H1 (cell line): ENCODE measurements at regions not wholly inside any gene's neighbourhood (a gene's known extent, or its start where the extent isn't known, plus 50 kb on each side); places are given as distances from the start of the nearest gene placed in this dataset.

Experiments
- CTCF ChIA-PET: fragments of 300-600 bp; sonication (Branson Sonifier 250); formaldehyde crosslinking; loops from one replicate; lab custom pipeline; 2021; ENCODE audit not compliant: partially characterized antibody; lab: Charles Lee
- POLR2A ChIA-PET: fragments of 300-600 bp; sonication (Branson Sonifier 250); formaldehyde crosslinking; loops from one replicate; lab custom pipeline; 2021; ENCODE audit warnings: inconsistent platforms; ENCODE audit not compliant: partially characterized antibody; lab: Charles Lee
- DNase-seq, 2 experiments: peaks; one replicate each; pipeline versions ENCODE4 v3.0.0 to v3.0.0-alpha.2; 2010 to 2022; ENCODE audit warnings: low spot score in 2 of 2, low read depth in 1 of 2, mixed read lengths in 1 of 2
- FAIRE-seq: peaks from 2 replicates; lab custom pipeline; 2011; peaks lifted over from hg19 to GRCh38; lab: Jason Lieb, UNC
- H2AFZ ChIP-seq: 2 replicates; pipeline ENCODE4 v1.8.1; 2012; ENCODE audit warnings: low read length, inconsistent platforms
- H2AK5ac ChIP-seq: 2 replicates; pipeline ENCODE4 v1.6.1; 2013; ENCODE audit warnings: low read depth, low read length
- H2BK120ac ChIP-seq: replicated peaks from 2 replicates; pipeline ENCODE3; 2013; ENCODE audit warnings: low read depth, low read length, inconsistent platforms
- H2BK12ac ChIP-seq: 2 replicates; pipeline ENCODE4 v1.6.1; 2013; ENCODE audit warnings: low read depth, low read length
- H2BK15ac ChIP-seq: 2 replicates; pipeline ENCODE4 v1.6.1; 2013; ENCODE audit warnings: low read length
- H2BK20ac ChIP-seq: 2 replicates; pipeline ENCODE4 v1.6.1; 2013; ENCODE audit warnings: low read length
- H2BK5ac ChIP-seq: 2 replicates; pipeline ENCODE4 v1.6.1; 2013; ENCODE audit warnings: low read depth, low read length
- H3K14ac ChIP-seq: 2 replicates; pipeline ENCODE4 v1.6.1; 2013; ENCODE audit warnings: inconsistent platforms; ENCODE audit not compliant: insufficient read length
- H3K18ac ChIP-seq: 2 replicates; pipeline ENCODE4 v1.6.1; 2013; ENCODE audit warnings: low read length; ENCODE audit errors: extremely low read depth
- H3K23ac ChIP-seq: 2 replicates; pipeline ENCODE4 v1.6.1; 2013; ENCODE audit warnings: inconsistent platforms; ENCODE audit not compliant: insufficient read length
- H3K23me2 ChIP-seq: 2 replicates; pipeline ENCODE4 v1.6.1; 2013; ENCODE audit warnings: low read depth, low read length
- H3K27ac ChIP-seq: 2 replicates; pipeline ENCODE4 v1.6.1; 2011; ENCODE audit warnings: low read depth, low read length, inconsistent platforms
- H3K27me3 ChIP-seq, 4 experiments: replicated peaks in 1 of 4; 1 replicate in 1 of 4; 2 replicates in 3 of 4; pipeline versions ENCODE4 v1.6.1 to v1.8.1; 2011 to 2013; ENCODE audit warnings: low read length in 3 of 4, mild to moderate bottlenecking in 3 of 4, inconsistent platforms in 2 of 4, mixed read lengths in 2 of 4, moderate library complexity in 1 of 4; ENCODE audit not compliant: control insufficient read depth in 3 of 4, insufficient read depth in 3 of 4; ENCODE audit errors: extremely low read depth in 1 of 4
- H3K36me3 ChIP-seq, 4 experiments: 2 replicates each; pipeline versions ENCODE4 v1.6.1 to v1.8.1; 2011 to 2013; ENCODE audit warnings: mild to moderate bottlenecking in 4 of 4, low read length in 3 of 4, moderate library complexity in 2 of 4, control low read depth in 1 of 4, inconsistent platforms in 1 of 4; ENCODE audit not compliant: insufficient read depth in 4 of 4, control insufficient read depth in 2 of 4
- H3K4ac ChIP-seq: replicated peaks from 2 replicates; pipeline ENCODE3; 2013; ENCODE audit warnings: low read length, low read depth, mixed read lengths, inconsistent platforms; ENCODE audit not compliant: insufficient read length
- H3K4me1 ChIP-seq, 4 experiments: replicated peaks in 1 of 4; 1 replicate in 1 of 4; 2 replicates in 3 of 4; pipeline versions ENCODE4 v1.6.1 to v1.8.1; 2011 to 2013; ENCODE audit warnings: low read length in 3 of 4, inconsistent platforms in 2 of 4, mixed read lengths in 1 of 4; ENCODE audit not compliant: insufficient read depth in 4 of 4, control insufficient read depth in 3 of 4
- H3K4me2 ChIP-seq, 2 experiments: 2 replicates each; pipeline versions ENCODE4 v1.6.1 to v1.8.1; 2011 to 2013; ENCODE audit warnings: low read depth in 2 of 2, low read length in 2 of 2, control low read depth in 1 of 2, inconsistent platforms in 1 of 2, mild to moderate bottlenecking in 1 of 2; ENCODE audit not compliant: insufficient read depth in 1 of 2
- H3K4me3 ChIP-seq, 4 experiments: fragments of 200-600, 300-600 bp in 1 of 4; sonication (generic), shearing (Covaris generic), sonication (Bioruptor Twin) in 1 of 4; 2 replicates each; pipeline versions ENCODE4 v1.5.1 to v1.8.1; 2011 to 2016; ENCODE audit warnings: low read length in 4 of 4, low read depth in 3 of 4, control low read depth in 2 of 4, inconsistent platforms in 2 of 4, mild to moderate bottlenecking in 2 of 4, mixed read lengths in 1 of 4, moderate library complexity in 1 of 4; ENCODE audit not compliant: insufficient read depth in 2 of 4; ENCODE audit errors: extremely low read depth in 1 of 4
- H3K56ac ChIP-seq: replicated peaks from 2 replicates; pipeline ENCODE3; 2013; ENCODE audit warnings: low read depth, mild to moderate bottlenecking, mixed read lengths, low read length, inconsistent platforms; ENCODE audit not compliant: insufficient read length
- H3K79me1 ChIP-seq: 2 replicates; pipeline ENCODE4 v1.6.1; 2013; ENCODE audit warnings: low read depth, low read length, control low read depth
- H3K79me2 ChIP-seq, 2 experiments: 2 replicates each; pipeline versions ENCODE4 v1.6.1 to v1.8.1; 2012 to 2013; ENCODE audit warnings: low read length in 2 of 2, mild to moderate bottlenecking in 2 of 2, inconsistent platforms in 1 of 2; ENCODE audit not compliant: insufficient read depth in 2 of 2, control insufficient read depth in 1 of 2
- H3K9ac ChIP-seq, 4 experiments: replicated peaks in 1 of 4; 1 replicate in 1 of 4; 2 replicates in 3 of 4; pipeline versions ENCODE4 v1.6.1 to v1.8.1; 2011 to 2013; ENCODE audit warnings: low read depth in 3 of 4, low read length in 3 of 4, control low read depth in 2 of 4, mild to moderate bottlenecking in 2 of 4, moderate library complexity in 2 of 4, inconsistent platforms in 1 of 4; ENCODE audit errors: extremely low read depth in 1 of 4
- H3K9me3 ChIP-seq, 2 experiments: 2 replicates each; pipeline versions ENCODE4 v1.6.1 to v1.8.1; 2012 to 2013; ENCODE audit warnings: mild to moderate bottlenecking in 2 of 2, moderate library complexity in 2 of 2, control low read depth in 1 of 2, inconsistent platforms in 1 of 2, low read depth in 1 of 2, low read length in 1 of 2, mixed read lengths in 1 of 2; ENCODE audit not compliant: insufficient read depth in 2 of 2
- H4K20me1 ChIP-seq, 2 experiments: replicated peaks in 1 of 2; 2 replicates each; pipeline versions ENCODE3 to v1.8.1; 2011 to 2013; ENCODE audit warnings: inconsistent platforms in 2 of 2, low read length in 2 of 2, mild to moderate bottlenecking in 1 of 2; ENCODE audit not compliant: insufficient read depth in 2 of 2, control insufficient read depth in 1 of 2
- H4K5ac ChIP-seq: 2 replicates; pipeline ENCODE4 v1.6.1; 2013; ENCODE audit warnings: low read length, low read depth, mixed read lengths, inconsistent platforms; ENCODE audit not compliant: insufficient read length
- H4K8ac ChIP-seq: 2 replicates; pipeline ENCODE4 v1.8.0; 2013; ENCODE audit warnings: mild to moderate bottlenecking, moderate library complexity, low read length, inconsistent platforms; ENCODE audit not compliant: insufficient read depth; ENCODE audit errors: extremely low read depth
- H4K91ac ChIP-seq: replicated peaks from 2 replicates; pipeline ENCODE3; 2013; ENCODE audit warnings: low read length, mixed read lengths, inconsistent platforms; ENCODE audit not compliant: insufficient read length
- CHD1 ChIP-seq: IDR thresholded peaks from 2 replicates; pipeline ENCODE4 v1.6.1; 2012; ENCODE audit warnings: low read depth, low read length, improper control_type of control experiment
- YY1 ChIP-seq: IDR thresholded peaks from 2 replicates; pipeline ENCODE4 v1.6.1; 2011; ENCODE audit warnings: low read depth, mild to moderate bottlenecking, low read length
- WGBS, 2 experiments: shearing (Covaris generic) in 1 of 2; methylation state at CpG; one replicate each; pipeline versions ENCODE4 v1.1.6 to v1.1.7; 2013 to 2015; ENCODE audit warnings: low lambda C conversion rate in 2 of 2, mixed read lengths in 2 of 2, inconsistent platforms in 1 of 2, low coverage in 1 of 2, missing lambda C conversion rate in 1 of 2; ENCODE audit not compliant: insufficient replicate concordance in 2 of 2, insufficient coverage in 1 of 2, insufficient read length in 1 of 2; ENCODE audit errors: extremely low coverage in 1 of 2, missing lambda C conversion rate in 1 of 2; 5-methylcytosine and 5-hydroxymethylcytosine counted together

DNA sequence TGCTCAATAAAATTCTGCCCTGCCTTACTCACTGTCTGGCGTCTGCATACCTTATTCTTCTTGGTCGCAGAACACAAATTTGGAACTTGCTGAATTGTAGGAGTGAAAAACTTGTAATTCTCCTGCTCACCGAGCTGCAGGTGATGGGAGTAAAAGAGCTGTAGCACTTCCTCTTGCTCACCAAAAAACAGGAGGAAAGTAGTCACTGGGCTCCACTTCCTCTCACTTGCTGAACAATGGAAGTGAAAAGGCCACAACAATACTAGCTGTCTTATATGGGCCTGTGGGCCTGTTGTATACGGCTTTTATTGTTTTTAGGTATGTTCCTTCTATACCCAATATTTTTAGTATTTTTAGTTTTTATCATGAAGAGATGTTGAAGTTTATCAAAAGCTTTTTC is 978.7 kb downstream of the SLITRK5 start:
- Histone ChIP-seq H2BK12ac (no peak overlapping the region), H3K79me1 (no peaks in the 10 kb centered on the region)
- no peak for TF ChIP-seq CHD1
- no peak for TF ChIP-seq YY1
- TF ChIP-seq, all 59 proteins: peak for 0
- H3K4me1 ChIP-seq = no peaks in the 10 kb centered on the region; a peak in 1 of 7 replicates
- no peaks in the 10 kb centered on the region for H3K79me2 ChIP-seq
- ChIA-PET CTCF (no interaction called here), POLR2A (no interaction called here)
- H2AFZ ChIP-seq = no peak overlapping the region
- H3K18ac ChIP-seq = no peak overlapping the region
- H2AK5ac ChIP-seq = no peak overlapping the region
- no peak overlapping the region for H3K4me3 ChIP-seq
- no peak overlapping the region for H3K4me2 ChIP-seq
- no peak overlapping the region for H4K5ac ChIP-seq
- no peak overlapping the region for H3K4ac ChIP-seq
- H3K23ac ChIP-seq = no peak overlapping the region
- H3K27me3 ChIP-seq = no peaks in the 10 kb centered on the region
- no peak overlapping the region for H2BK20ac ChIP-seq
- 87% methylated on average over 4 of the region's 4 CpGs; no CpG with 5 or more reads in 1 of the 2 experiments for WGBS, 2 experiments
- no peak overlapping the region for H3K56ac ChIP-seq
- no peak overlapping the region for H2BK15ac ChIP-seq
- H4K20me1 ChIP-seq = no peaks in the 10 kb centered on the region
- no peak overlapping the region for H2BK120ac ChIP-seq
- no peak overlapping the region for H3K27ac ChIP-seq
- no peak overlapping the region for H2BK5ac ChIP-seq
- H3K14ac ChIP-seq = no peak overlapping the region
- DNase-seq = no peak
- no peaks in the 10 kb centered on the region for H3K36me3 ChIP-seq
- no peaks in the 10 kb centered on the region for H3K23me2 ChIP-seq
- no peak overlapping the region for H3K9ac ChIP-seq
- FAIRE-seq = no peak
- no peak overlapping the region for H4K8ac ChIP-seq
- H4K91ac ChIP-seq = no peak overlapping the region
- H3K9me3 ChIP-seq = no peaks in the 10 kb centered on the region
